AG10803 (cell line): ENCODE measurements at regions not wholly inside any gene's neighbourhood (a gene's known extent, or its start where the extent isn't known, plus 50 kb on each side); places are given as distances from the start of the nearest gene placed in this dataset.

Experiments used
- DNase-seq: peaks from one replicate; pipeline ENCODE4 v3.0.0; 2010; ENCODE audit warnings: low read depth
- H3K4me3 ChIP-seq: 2 replicates; pipeline ENCODE4 v1.5.1; 2011; ENCODE audit warnings: mild to moderate bottlenecking, low read length, control low read depth
- CTCF ChIP-seq: conservative IDR thresholded peaks from 2 replicates; pipeline ENCODE4 v1.5.1; 2011; ENCODE audit warnings: mild to moderate bottlenecking, low read length, control low read depth, inconsistent platforms

- TF ChIP-seq CTCF = no peak
- DNase-seq = no peak
- no peak overlapping the region for H3K4me3 ChIP-seq
These were observed 289.4 kb upstream of the SASH1 start for GRCh38 chr6:148053209-148053608.

GRCh38 chr6:148053796-148054195 lies 288.8 kb upstream of the SASH1 start:
- DNase-seq = no peak
- H3K4me3 ChIP-seq = no peak overlapping the region
- TF ChIP-seq CTCF = no peak

- DNase-seq = no peak
- no peak for TF ChIP-seq CTCF
- H3K4me3 ChIP-seq = no peak overlapping the region
These were observed 288.4 kb upstream of the SASH1 start for GRCh38 chr6:148054219-148054618.

GRCh38 chr6:148055419-148055818 lies 287.2 kb upstream of the SASH1 start:
- H3K4me3 ChIP-seq = no peak overlapping the region
- no peak for DNase-seq
- TF ChIP-seq CTCF = no peak

GRCh38 chr6:148059869-148060268 lies 282.8 kb upstream of the SASH1 start:
- no peak for DNase-seq
- no peak overlapping the region for H3K4me3 ChIP-seq
- no peak for TF ChIP-seq CTCF

GRCh38 chr6:148064406-148065134 lies 278.1 kb upstream of the SASH1 start:
- peak; percentile 21 for DNase-seq

More at GRCh38 chr6:148064406-148065134, 278.1 kb upstream of the SASH1 start:
- H3K4me3 ChIP-seq = no peak overlapping the region
- no peak for TF ChIP-seq CTCF
